ENCODE measurements at regions not wholly inside any gene's neighbourhood (a gene's known extent, or its start where the extent isn't known, plus 50 kb on each side); places are given as distances from the start of the nearest gene placed in this dataset.

DNA sequence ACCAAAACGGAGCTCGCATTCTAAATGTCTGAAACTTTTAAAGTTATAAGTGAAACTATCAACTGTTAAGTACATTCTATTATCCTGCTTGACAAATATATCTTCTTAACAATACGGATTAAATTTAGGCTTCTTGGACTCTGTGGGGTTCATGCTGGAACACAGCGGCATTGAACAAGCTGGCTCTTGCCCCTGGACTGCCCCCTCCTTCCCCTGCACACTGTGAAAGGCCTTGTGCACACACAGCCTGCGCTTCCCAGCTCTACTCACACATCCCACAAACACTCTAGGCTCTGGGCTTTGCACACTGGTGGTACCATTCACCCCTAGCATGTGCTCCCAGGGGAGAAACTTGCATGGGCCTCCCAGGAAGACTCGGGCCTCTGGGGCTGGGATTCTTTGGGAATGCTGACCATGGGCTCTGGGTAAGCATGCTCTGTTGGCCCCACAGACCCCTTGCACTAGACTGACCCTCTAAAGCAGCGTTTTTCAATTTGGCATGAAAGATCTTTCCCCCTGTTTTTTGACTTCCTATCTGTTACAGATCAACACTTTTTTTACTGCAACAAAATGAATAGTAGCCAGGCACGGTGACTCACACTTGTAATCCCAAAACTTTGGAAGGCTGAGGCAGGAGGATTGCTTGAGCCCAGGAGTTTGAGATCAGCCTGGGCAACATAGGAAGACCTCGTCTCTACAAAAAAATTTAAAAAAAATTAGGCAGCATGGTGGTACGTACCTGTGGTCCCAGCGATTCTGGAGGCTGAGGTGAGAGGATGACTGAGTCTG lies 96.2 kb upstream of the CPM start:
- WGBS (ENCODE audit: insufficient coverage, low coverage, low lambda C conversion rate, missing lambda C conversion rate), result 85% methylated on average over 9 of the region's 11 CpGs
- Histone ChIP-seq H3K4me3 (no peak overlapping the region), H3K4me1 (peaks cover 0 to 4% (median under 1%) of the 10 kb centered on the region in 4 donors), H3K36me3 (no peaks in the 10 kb centered on the region), H3K27me3 (no peaks in the 10 kb centered on the region), H3K27ac (no peak overlapping the region), H3K9me3 (no peaks in the 10 kb centered on the region)
- TF ChIP-seq POLR2A (IDR thresholded peaks at IDR 0.05), result no peak
- TF ChIP-seq, protein P1, sequence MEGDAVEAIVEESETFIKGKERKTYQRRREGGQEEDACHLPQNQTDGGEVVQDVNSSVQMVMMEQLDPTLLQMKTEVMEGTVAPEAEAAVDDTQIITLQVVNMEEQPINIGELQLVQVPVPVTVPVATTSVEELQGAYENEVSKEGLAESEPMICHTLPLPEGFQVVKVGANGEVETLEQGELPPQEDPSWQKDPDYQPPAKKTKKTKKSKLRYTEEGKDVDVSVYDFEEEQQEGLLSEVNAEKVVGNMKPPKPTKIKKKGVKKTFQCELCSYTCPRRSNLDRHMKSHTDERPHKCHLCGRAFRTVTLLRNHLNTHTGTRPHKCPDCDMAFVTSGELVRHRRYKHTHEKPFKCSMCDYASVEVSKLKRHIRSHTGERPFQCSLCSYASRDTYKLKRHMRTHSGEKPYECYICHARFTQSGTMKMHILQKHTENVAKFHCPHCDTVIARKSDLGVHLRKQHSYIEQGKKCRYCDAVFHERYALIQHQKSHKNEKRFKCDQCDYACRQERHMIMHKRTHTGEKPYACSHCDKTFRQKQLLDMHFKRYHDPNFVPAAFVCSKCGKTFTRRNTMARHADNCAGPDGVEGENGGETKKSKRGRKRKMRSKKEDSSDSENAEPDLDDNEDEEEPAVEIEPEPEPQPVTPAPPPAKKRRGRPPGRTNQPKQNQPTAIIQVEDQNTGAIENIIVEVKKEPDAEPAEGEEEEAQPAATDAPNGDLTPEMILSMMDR (IDR thresholded peaks at IDR 0.05), result no peak
- DNase-seq, result no peak
- ATAC-seq, result no peak
- intact Hi-C loops (cut with DNase I), result no loop called here

DNA sequence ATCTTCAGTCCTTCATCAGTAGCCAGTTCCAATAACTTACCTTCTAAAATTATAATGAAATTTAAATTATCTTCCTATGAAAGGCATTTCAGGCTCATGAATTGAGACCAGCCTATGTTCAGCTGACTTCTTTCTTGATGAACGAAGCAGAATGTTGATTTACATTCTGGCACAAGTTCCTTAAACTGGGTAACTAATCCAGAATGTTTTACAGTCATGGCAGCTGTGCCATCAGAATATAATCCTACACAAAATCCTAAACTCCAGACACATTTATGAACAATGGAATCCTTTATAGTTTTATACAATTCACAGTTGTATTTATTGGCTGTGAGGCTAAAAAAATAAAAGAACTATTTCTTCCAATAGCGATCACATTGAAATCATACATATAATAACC lies 97.3 kb upstream of the CPM start:
- Histone ChIP-seq H3K36me3 (no peaks in the 10 kb centered on the region), H3K9me3 (no peaks in the 10 kb centered on the region), H3K4me3 (no peak overlapping the region), H3K27me3 (no peaks in the 10 kb centered on the region), H3K4me1 (no peaks in the 10 kb centered on the region), H3K27ac (no peak overlapping the region)
- ATAC-seq (no peak), DNase-seq (no peak)
- 80% methylated on average over 2 of the region's 2 CpGs for WGBS (ENCODE audit: insufficient coverage, low coverage, low lambda C conversion rate, missing lambda C conversion rate)
- intact Hi-C loops (cut with DNase I), result no loop called here
- TF ChIP-seq, protein P1 (IDR thresholded peaks at IDR 0.05), result no peak
- TF ChIP-seq POLR2A (IDR thresholded peaks at IDR 0.05), result no peak

DNA sequence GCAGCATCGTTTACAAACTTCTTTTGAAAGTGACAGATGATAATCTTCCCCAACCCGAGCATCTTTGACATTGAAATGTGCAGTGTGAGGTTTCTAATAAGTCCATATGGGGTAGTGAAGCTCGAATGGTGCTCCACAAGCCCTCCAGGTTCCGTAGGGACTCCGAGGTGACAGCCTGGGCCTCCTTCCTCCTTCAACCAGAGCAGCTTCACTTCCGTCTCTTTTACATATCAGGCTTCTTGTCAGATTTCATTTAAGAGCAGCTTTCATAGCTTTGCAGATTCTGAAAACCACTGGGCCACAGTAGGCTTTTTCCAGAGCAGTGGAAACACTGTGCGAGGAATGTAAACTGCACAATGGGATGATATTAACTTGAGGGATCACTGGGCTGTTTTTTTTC lies 103.6 kb upstream of the CPM start:
- ATAC-seq (peak in 1 of 4 donors; percentile 12), DNase-seq (no peak)
- 82% methylated on average over 7 of the region's 7 CpGs for WGBS (ENCODE audit: insufficient coverage, low coverage, low lambda C conversion rate, missing lambda C conversion rate)
- Histone ChIP-seq H3K36me3 (no peaks in the 10 kb centered on the region), H3K4me3 (no peak overlapping the region), H3K27me3 (no peaks in the 10 kb centered on the region), H3K27ac (peak overlapping the region in 2 of 3 donors; percentile 44 to 57), H3K9me3 (no peaks in the 10 kb centered on the region), H3K4me1 (peaks cover 0 to 15% (median 4%) of the 10 kb centered on the region in 4 donors)
- no peak for TF ChIP-seq POLR2A (IDR thresholded peaks at IDR 0.05)
- TF ChIP-seq, protein P1 (IDR thresholded peaks at IDR 0.05), result no peak
- intact Hi-C loops (cut with DNase I), result no loop called here

DNA sequence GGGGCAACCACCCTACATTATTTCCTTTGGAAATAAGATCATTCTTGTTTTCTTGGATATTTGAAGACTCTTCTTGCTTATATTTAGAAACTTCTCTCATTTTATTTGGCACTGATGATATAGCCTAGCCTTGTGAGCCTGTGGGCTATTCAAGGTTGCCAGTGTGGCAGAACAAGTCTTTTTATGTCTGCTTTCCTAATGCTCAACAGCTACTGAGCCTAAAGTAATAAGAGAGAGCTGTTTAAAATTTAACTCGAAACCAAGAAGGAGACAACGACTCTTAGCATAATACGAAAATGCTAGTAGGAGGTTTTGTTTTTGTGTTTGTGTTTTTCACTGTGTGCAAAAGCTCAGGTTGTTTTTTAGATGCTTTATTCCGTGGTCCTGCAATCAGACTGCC lies 104.0 kb upstream of the CPM start:
- no peaks in the 10 kb centered on the region for H3K36me3 ChIP-seq
- H3K4me1 ChIP-seq, result peaks cover 0 to 15% (median 4%) of the 10 kb centered on the region in 4 donors
- intact Hi-C loops (cut with DNase I), result no loop called here
- DNase-seq (no peak), ATAC-seq (peak; percentile 78 to 83 (median 79))
- H3K27me3 ChIP-seq, result no peaks in the 10 kb centered on the region
- TF ChIP-seq POLR2A (IDR thresholded peaks at IDR 0.05), result no peak
- TF ChIP-seq, protein P1 (IDR thresholded peaks at IDR 0.05), result no peak
- H3K4me3 ChIP-seq, result no peak overlapping the region
- H3K27ac ChIP-seq, result peak overlapping the region in 2 of 3 donors; percentile 44 to 57
- WGBS (ENCODE audit: insufficient coverage, low coverage, low lambda C conversion rate, missing lambda C conversion rate), result 30% methylated on average over 4 of the region's 4 CpGs
- H3K9me3 ChIP-seq, result no peaks in the 10 kb centered on the region
